GM12892 (cell line): ENCODE measurements at regions not wholly inside any gene's neighbourhood (a gene's known extent, or its start where the extent isn't known, plus 50 kb on each side); places are given as distances from the start of the nearest gene placed in this dataset.

Experiments
- POLR2A ChIP-seq: IDR thresholded peaks from 2 replicates; pipeline ENCODE4 v1.6.1; 2011; ENCODE audit warnings: low read depth, low read length, control low read depth
- TAF1 ChIP-seq: IDR thresholded peaks from 2 replicates; pipeline ENCODE4 v1.6.1; 2011; ENCODE audit warnings: low read depth, mild to moderate bottlenecking, control low read depth, low read length, borderline replicate concordance

GRCh38 chr4:86484241-86484640 lies 109.9 kb upstream of the PTPN13 start:
- TF ChIP-seq TAF1 (no peak), POLR2A (no peak)
